ENCODE measurements at regions not wholly inside any gene's neighbourhood (a gene's known extent, or its start where the extent isn't known, plus 50 kb on each side); places are given as distances from the start of the nearest gene placed in this dataset.

DNA sequence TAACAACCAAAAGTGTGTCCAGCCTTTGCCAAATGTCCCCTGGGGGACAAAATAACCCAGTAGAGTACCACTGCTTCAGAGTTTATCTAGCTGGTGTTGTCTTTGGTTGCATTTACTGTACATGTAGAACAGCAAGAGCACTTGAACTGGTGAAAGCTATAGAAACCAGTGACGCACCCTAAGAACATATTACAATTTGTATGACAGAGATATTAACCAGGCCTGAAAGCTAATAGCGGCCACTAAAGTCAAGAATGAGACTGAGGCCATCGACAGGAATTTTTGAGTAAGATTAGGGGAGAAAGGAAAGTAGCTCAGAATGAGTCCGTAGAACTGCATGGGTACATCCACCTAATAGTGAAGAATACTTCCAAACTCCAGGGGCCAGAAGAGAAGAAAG, 236.2 kb downstream of the MTERF1 start:
- FAIRE-seq = no peak
- no peaks in the 10 kb centered on the region for H3K9me3 ChIP-seq (replicated peaks; ENCODE audit: control insufficient read depth, insufficient read depth, low read length)
- BruUV-seq (replicated peaks) = no TSS peak
- no peak overlapping the region for H3K4me2 ChIP-seq (ENCODE audit: control insufficient read depth, insufficient read depth)
- H4K20me1 ChIP-seq (ENCODE audit: control insufficient read depth, insufficient read depth) = no peaks in the 10 kb centered on the region
- intact Hi-C loops (cut with micrococcal nuclease; ENCODE audit: unreplicated experiment) = no loop called here
- no peaks in the 10 kb centered on the region for H3K36me3 ChIP-seq (ENCODE audit: control insufficient read depth in 2 of 2, insufficient read depth in 2 of 2, low read length in 1 of 2)
- in situ Hi-C loops (cut with MboI) = no loop called here
- H3K27ac ChIP-seq (ENCODE audit: control insufficient read depth, insufficient read depth) = no peak overlapping the region
- H3K27me3 ChIP-seq (replicated peaks in 1 of 2; ENCODE audit: control insufficient read depth in 2 of 2, insufficient read depth in 2 of 2, low read length in 1 of 2) = no peaks in the 10 kb centered on the region
- ATAC-seq = no peak
- 59% methylated on average over 4 of the region's 4 CpGs for WGBS (ENCODE audit: insufficient coverage, insufficient replicate concordance, low lambda C conversion rate, missing lambda C conversion rate)
- ChIA-PET CTCF (interaction anchor here (0.6 kb wide), 1 partner anchor 520 kb away, joined by 3 read pairs; no protein-coding TSS in a partner anchor), SMC1A (ENCODE audit: uncharacterized antibody, unreplicated experiment) (interaction anchor here (0.6 kb wide), 1 partner anchor 1068 kb away, joined by 4 read pairs; no protein-coding TSS in a partner anchor), RAD21 (ENCODE audit: unreplicated experiment) (no interaction called here), POLR2A (no interaction called here)
- H3K79me2 ChIP-seq (ENCODE audit: control insufficient read depth, insufficient read depth, low read length) = no peaks in the 10 kb centered on the region
- no peak overlapping the region for H3K4me3 ChIP-seq
- no peaks in the 10 kb centered on the region for H3K4me1 ChIP-seq (ENCODE audit: control insufficient read depth, insufficient read depth, low read length)
- TF ChIP-seq, protein P1, sequence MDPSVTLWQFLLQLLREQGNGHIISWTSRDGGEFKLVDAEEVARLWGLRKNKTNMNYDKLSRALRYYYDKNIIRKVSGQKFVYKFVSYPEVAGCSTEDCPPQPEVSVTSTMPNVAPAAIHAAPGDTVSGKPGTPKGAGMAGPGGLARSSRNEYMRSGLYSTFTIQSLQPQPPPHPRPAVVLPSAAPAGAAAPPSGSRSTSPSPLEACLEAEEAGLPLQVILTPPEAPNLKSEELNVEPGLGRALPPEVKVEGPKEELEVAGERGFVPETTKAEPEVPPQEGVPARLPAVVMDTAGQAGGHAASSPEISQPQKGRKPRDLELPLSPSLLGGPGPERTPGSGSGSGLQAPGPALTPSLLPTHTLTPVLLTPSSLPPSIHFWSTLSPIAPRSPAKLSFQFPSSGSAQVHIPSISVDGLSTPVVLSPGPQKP (IDR thresholded peaks at IDR 0.05; ENCODE audit: low read depth, low read length) = no peak
- TF ChIP-seq, protein P2, sequence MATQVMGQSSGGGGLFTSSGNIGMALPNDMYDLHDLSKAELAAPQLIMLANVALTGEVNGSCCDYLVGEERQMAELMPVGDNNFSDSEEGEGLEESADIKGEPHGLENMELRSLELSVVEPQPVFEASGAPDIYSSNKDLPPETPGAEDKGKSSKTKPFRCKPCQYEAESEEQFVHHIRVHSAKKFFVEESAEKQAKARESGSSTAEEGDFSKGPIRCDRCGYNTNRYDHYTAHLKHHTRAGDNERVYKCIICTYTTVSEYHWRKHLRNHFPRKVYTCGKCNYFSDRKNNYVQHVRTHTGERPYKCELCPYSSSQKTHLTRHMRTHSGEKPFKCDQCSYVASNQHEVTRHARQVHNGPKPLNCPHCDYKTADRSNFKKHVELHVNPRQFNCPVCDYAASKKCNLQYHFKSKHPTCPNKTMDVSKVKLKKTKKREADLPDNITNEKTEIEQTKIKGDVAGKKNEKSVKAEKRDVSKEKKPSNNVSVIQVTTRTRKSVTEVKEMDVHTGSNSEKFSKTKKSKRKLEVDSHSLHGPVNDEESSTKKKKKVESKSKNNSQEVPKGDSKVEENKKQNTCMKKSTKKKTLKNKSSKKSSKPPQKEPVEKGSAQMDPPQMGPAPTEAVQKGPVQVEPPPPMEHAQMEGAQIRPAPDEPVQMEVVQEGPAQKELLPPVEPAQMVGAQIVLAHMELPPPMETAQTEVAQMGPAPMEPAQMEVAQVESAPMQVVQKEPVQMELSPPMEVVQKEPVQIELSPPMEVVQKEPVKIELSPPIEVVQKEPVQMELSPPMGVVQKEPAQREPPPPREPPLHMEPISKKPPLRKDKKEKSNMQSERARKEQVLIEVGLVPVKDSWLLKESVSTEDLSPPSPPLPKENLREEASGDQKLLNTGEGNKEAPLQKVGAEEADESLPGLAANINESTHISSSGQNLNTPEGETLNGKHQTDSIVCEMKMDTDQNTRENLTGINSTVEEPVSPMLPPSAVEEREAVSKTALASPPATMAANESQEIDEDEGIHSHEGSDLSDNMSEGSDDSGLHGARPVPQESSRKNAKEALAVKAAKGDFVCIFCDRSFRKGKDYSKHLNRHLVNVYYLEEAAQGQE (IDR thresholded peaks at IDR 0.05; ENCODE audit: low read depth, low read length) = no peak
- TF ChIP-seq, protein P3, sequence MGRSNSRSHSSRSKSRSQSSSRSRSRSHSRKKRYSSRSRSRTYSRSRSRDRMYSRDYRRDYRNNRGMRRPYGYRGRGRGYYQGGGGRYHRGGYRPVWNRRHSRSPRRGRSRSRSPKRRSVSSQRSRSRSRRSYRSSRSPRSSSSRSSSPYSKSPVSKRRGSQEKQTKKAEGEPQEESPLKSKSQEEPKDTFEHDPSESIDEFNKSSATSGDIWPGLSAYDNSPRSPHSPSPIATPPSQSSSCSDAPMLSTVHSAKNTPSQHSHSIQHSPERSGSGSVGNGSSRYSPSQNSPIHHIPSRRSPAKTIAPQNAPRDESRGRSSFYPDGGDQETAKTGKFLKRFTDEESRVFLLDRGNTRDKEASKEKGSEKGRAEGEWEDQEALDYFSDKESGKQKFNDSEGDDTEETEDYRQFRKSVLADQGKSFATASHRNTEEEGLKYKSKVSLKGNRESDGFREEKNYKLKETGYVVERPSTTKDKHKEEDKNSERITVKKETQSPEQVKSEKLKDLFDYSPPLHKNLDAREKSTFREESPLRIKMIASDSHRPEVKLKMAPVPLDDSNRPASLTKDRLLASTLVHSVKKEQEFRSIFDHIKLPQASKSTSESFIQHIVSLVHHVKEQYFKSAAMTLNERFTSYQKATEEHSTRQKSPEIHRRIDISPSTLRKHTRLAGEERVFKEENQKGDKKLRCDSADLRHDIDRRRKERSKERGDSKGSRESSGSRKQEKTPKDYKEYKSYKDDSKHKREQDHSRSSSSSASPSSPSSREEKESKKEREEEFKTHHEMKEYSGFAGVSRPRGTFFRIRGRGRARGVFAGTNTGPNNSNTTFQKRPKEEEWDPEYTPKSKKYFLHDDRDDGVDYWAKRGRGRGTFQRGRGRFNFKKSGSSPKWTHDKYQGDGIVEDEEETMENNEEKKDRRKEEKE (IDR thresholded peaks at IDR 0.05) = no peak
- TF ChIP-seq, protein P4, sequence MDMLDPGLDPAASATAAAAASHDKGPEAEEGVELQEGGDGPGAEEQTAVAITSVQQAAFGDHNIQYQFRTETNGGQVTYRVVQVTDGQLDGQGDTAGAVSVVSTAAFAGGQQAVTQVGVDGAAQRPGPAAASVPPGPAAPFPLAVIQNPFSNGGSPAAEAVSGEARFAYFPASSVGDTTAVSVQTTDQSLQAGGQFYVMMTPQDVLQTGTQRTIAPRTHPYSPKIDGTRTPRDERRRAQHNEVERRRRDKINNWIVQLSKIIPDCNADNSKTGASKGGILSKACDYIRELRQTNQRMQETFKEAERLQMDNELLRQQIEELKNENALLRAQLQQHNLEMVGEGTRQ (IDR thresholded peaks at IDR 0.05; ENCODE audit: borderline replicate concordance, low read depth, low read length) = no peak
- no peak for TF ChIP-seq TBL1XR1 (IDR thresholded peaks at IDR 0.05; ENCODE audit: low read depth, low read length)
- no peak for TF ChIP-seq YBX1 (IDR thresholded peaks at IDR 0.05)
- TF ChIP-seq RFX5 (IDR thresholded peaks at IDR 0.05; ENCODE audit: low read depth, low read length) = no peak
- no peak for TF ChIP-seq GABPA (IDR thresholded peaks at IDR 0.05; ENCODE audit: low read depth)
- no peak for TF ChIP-seq SUZ12 (IDR thresholded peaks at IDR 0.05; ENCODE audit: unreplicated experiment)
- TF ChIP-seq CBX5 (IDR thresholded peaks at IDR 0.05; ENCODE audit: low read depth) = no peak
- no peak for TF ChIP-seq KLF5 (IDR thresholded peaks at IDR 0.05; ENCODE audit: partially characterized antibody)
- TF ChIP-seq ZNF384 (IDR thresholded peaks at IDR 0.05; ENCODE audit: borderline replicate concordance, low read depth, low read length) = no peak
- TF ChIP-seq, protein P5, sequence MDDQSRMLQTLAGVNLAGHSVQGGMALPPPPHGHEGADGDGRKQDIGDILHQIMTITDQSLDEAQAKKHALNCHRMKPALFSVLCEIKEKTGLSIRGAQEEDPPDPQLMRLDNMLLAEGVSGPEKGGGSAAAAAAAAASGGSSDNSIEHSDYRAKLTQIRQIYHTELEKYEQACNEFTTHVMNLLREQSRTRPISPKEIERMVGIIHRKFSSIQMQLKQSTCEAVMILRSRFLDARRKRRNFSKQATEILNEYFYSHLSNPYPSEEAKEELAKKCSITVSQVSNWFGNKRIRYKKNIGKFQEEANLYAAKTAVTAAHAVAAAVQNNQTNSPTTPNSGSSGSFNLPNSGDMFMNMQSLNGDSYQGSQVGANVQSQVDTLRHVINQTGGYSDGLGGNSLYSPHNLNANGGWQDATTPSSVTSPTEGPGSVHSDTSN (IDR thresholded peaks at IDR 0.05; ENCODE audit: insufficient replicate concordance, low read depth, low read length) = no peak
- DNase-seq (ENCODE audit: low read depth, low spot score) = no peak
- H3K9ac ChIP-seq (ENCODE audit: control insufficient read depth, insufficient read depth, low read length) = no peak overlapping the region
- no peak overlapping the region for H2AFZ ChIP-seq (ENCODE audit: control insufficient read depth, low read depth, low read length)
